Omental fat pad (tissue), 3 donors: ENCODE measurements at regions not wholly inside any gene's neighbourhood (a gene's known extent, or its start where the extent isn't known, plus 50 kb on each side); places are given as distances from the start of the nearest gene placed in this dataset.
"Not testable (repeated sequence)": the region's sequence is repeated elsewhere in the genome, so short reads cannot be mapped to it uniquely, and the experiment has no call there.

Experiments
- ATAC-seq: fragments of 150-250 bp; one replicate; pipeline ENCODE4 v1.9.1; 2016; ENCODE audit warnings: mild to moderate bottlenecking, moderate library complexity; ENCODE audit not compliant: low FRiP score
- DNase-seq: peaks from one replicate; pipeline ENCODE4 v3.0.0-alpha.2; 2019; ENCODE audit warnings: low spot score
- CTCF ChIP-seq, 3 donors: fragments of 450-650 bp; IDR thresholded peaks; one replicate each; pipeline ENCODE4 v1.5.1; 2016 to 2017; ENCODE audit warnings: antibody characterized with exemption in 3 of 3, mild to moderate bottlenecking in 3 of 3, moderate library complexity in 2 of 3

- TF ChIP-seq CTCF (IDR thresholded peaks at IDR 0.05) = no peak
- ATAC-seq = no peak
Measured at GRCh38 chr3:90184861-90185260, 1077.4 kb downstream of the EPHA3 start.

DNA sequence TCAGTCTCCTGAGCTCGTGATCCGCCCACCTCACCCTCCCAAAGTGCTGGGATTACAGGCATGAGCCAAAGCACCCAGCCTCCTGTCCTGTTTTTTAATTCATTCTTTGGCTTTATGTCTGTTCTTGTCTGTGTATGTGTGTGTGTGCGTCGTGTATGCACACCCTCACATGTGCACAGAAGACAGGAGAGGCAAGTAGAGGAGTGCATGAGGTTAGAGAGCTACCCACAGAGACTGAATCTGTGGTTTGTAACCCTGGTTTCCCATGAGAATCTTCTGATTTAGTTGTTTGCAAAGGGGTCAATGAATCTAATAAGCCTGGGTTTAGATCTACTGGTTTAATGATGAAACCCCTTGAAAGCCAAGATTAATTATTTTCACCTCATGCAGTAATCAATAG, 1090.0 kb downstream of the EPHA3 start:
- not testable (repeated sequence) for DNase-seq, ATAC-seq

More at GRCh38 chr3:90184861-90185260, 1077.4 kb downstream of the EPHA3 start:
- DNase-seq = no peak

DNA sequence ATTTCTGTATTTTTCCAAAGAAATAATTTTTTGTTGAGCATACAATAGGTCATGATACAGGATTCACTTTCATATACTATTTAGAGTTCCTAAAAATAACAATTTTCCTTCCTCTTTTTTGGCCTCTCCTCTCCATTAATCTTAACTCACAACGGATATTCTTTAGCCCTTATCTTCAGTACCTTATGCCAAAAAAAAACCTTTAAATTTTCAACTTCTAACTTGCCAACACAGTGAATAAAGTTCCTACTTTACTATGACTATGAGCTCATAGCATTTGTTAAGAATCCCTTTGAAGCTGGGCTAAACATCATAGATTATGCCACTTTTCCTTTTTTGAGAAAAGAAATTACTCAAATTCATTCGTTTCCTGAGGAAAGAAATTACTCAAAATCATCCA, 1095.5 kb downstream of the EPHA3 start:
- DNase-seq, ATAC-seq: not testable (repeated sequence)

DNA sequence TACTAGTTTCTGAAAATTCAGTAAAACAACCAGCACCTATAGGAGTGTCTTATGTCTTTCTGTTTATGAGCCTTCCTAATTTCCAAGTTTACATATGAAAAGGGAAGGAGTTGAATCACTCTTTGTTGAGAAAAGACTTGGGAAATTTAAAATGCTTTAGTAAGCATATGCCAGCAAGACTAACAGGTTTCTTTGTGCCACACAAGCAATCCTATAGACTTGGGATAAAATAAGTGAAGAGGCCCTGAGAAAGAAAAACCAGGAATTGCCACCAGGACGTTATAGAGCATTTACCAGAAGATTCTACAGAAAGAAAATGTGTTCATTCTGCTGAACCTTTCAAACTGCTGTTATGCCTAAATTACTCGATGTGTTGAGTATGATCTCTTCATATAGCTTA, 1099.1 kb downstream of the EPHA3 start:
- not testable (repeated sequence) for ATAC-seq, DNase-seq

- ATAC-seq, DNase-seq: not testable (repeated sequence)
Measured at GRCh38 chr3:90207353-90208097, 1100.1 kb downstream of the EPHA3 start.

DNA sequence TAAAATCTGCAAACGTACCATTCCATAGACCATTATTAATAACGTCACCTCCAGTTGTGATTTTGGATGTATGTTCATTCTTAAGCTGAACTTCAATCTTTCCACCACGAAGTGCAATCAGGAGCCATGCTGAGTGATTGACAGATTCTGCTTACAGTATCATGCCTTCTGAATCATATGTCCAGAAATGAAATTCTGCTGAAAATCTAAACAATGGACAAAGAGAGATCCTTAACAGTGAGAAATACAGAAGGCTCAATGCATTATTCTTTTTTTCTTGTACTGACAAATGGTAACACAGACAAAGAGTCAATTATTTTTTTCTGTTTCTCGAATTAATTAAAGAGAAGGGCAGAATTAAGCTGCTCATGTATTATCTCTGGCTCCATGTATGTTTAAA, 1114.5 kb downstream of the EPHA3 start:
- ATAC-seq (no peak), DNase-seq (no peak)
- TF ChIP-seq CTCF (IDR thresholded peaks at IDR 0.05) = no peak

GRCh38 chr3:90241481-90241880, 1134.1 kb downstream of the EPHA3 start:
- ATAC-seq (peak; percentile 44), DNase-seq (no peak)
- TF ChIP-seq CTCF (IDR thresholded peaks at IDR 0.05) = no peak

DNA sequence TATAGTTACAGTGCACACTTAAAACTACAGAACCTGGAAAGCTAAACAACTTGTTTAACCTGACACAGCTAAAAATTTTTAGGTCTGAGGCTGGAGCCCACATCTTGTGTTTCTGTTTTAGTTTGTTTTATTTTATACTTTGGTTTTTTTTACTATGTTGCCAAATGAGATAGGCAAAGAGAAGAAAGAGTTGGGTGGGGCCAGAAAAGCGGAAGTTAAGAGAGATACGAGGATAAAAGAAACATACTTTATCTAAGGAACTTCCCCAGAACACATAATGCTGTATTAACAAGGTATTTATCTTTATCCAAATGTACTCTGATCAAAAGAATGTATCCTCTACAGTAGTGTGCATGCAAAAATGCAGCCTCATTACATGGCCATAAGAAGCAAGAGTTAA, 1145.7 kb downstream of the EPHA3 start:
- DNase-seq (no peak), ATAC-seq (no peak)
- TF ChIP-seq CTCF (IDR thresholded peaks at IDR 0.05) = no peak

DNA sequence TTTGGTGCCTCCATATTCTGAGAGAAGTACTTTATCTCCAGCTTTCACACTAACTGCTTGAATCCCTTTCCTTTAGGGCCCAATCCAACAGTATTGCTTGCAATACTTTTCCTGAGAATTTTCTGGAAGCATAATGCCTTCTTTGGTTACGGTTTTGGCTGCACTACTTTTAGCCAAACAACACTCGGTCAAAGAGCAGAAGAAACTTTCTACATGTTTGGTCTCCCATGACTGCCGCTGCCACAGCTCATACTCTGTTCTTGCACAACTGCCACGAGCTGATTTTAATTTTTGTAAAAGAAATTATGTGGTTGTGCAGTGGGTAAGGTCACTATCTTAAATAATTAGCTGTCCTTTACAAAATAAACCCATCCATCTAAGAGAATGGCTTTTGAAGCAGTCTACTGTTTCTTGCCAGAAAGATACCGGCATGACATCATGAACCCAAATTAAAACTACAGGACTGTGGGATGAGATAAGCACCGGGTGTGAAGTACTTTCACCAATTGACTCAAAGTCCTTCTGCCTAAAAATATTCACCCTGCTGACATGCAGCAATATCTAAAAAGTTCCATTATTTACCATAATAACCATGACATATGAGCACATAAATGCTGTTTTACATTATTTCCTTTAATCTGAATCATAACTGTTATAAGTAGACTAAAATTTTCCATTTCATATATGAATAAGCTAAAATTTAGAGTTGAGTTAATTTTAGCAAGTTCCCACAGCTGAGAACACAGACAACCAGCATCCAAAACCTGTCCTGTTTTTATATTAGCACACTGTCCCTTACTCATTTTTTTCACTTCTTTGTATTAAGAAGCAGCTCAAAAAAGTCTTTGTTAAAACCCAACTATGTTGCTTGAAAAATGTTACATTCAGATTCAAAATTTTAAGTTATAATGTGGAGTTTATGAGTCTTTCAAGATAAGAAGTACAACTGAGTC, 1154.3 kb downstream of the EPHA3 start:
- ATAC-seq (no peak), DNase-seq (no peak)
- TF ChIP-seq CTCF (IDR thresholded peaks at IDR 0.05) = no peak
